GM21717 (cell line): ENCODE measurements at regions not wholly inside any gene's neighbourhood (a gene's known extent, or its start where the extent isn't known, plus 50 kb on each side); places are given as distances from the start of the nearest gene placed in this dataset.

Experiments
- ATAC-seq: cut with Tn5 transposase; IDR thresholded peaks from one replicate; pipeline ENCODE4 v1.9.1; 2021; ENCODE audit warnings: mild to moderate bottlenecking, moderate library complexity; ENCODE audit not compliant: unreplicated experiment

- no peak for ATAC-seq
Measured at GRCh38 chr12:104858611-104859543, 99.2 kb downstream of the SLC41A2 start.

- no peak for ATAC-seq
Measured at GRCh38 chr12:104856531-104856930, 101.6 kb downstream of the SLC41A2 start.

GRCh38 chr12:104855599-104855998 lies 102.5 kb downstream of the SLC41A2 start:
- ATAC-seq = no peak

- no peak for ATAC-seq
Measured at GRCh38 chr12:104852896-104853295, 105.2 kb downstream of the SLC41A2 start.

- no peak for ATAC-seq
Measured at GRCh38 chr12:104852102-104852501, 106.0 kb downstream of the SLC41A2 start.

GRCh38 chr12:104850781-104851180 lies 107.3 kb downstream of the SLC41A2 start:
- ATAC-seq = no peak

GRCh38 chr12:104846056-104846767 lies 111.9 kb downstream of the SLC41A2 start:
- ATAC-seq = no peak

GRCh38 chr12:104844123-104844522 lies 114.0 kb downstream of the SLC41A2 start:
- ATAC-seq = no peak

- ATAC-seq = no peak
Measured at GRCh38 chr12:104840262-104840661, 117.8 kb downstream of the SLC41A2 start.

- no peak for ATAC-seq
Measured at GRCh38 chr12:104835317-104835716, 122.8 kb downstream of the SLC41A2 start.

- no peak for ATAC-seq
Measured at GRCh38 chr12:104834607-104835006, 123.5 kb downstream of the SLC41A2 start.

- no peak for ATAC-seq
Measured at GRCh38 chr12:104833756-104834155, 124.3 kb downstream of the SLC41A2 start.

- ATAC-seq = no peak
Measured at GRCh38 chr12:104828015-104828414, 130.1 kb downstream of the SLC41A2 start.

- no peak for ATAC-seq
Measured at GRCh38 chr12:104827587-104827986, 130.5 kb downstream of the SLC41A2 start.

- no peak for ATAC-seq
Measured at GRCh38 chr12:104825408-104825807, 132.7 kb downstream of the SLC41A2 start.

- ATAC-seq = no peak
Measured at GRCh38 chr12:104823985-104824461, 134.1 kb downstream of the SLC41A2 start.

GRCh38 chr12:104822941-104823340 lies 135.1 kb downstream of the SLC41A2 start:
- ATAC-seq = no peak

- no peak for ATAC-seq
Measured at GRCh38 chr12:104816845-104817503, 141.1 kb downstream of the SLC41A2 start.

- ATAC-seq = no peak
Measured at GRCh38 chr12:104815935-104816334, 142.2 kb downstream of the SLC41A2 start.

GRCh38 chr12:104814944-104815343 lies 143.1 kb downstream of the SLC41A2 start:
- ATAC-seq = no peak
